Esophagus muscularis mucosa (tissue), 4 donors: ENCODE measurements at regions not wholly inside any gene's neighbourhood (a gene's known extent, or its start where the extent isn't known, plus 50 kb on each side); places are given as distances from the start of the nearest gene placed in this dataset.

ENCODE experiments used
- CTCF ChIP-seq, 3 experiments: fragments of 200-600 bp in 2 of 3; fragments of 450-650 bp in 1 of 3; sonication (generic) in 2 of 3; IDR thresholded peaks; one replicate each; pipeline ENCODE4 v1.5.1; 2017 to 2019; ENCODE audit warnings: antibody characterized with exemption in 3 of 3, mild to moderate bottlenecking in 2 of 3, moderate library complexity in 1 of 3
- EP300 ChIP-seq: sonication (generic); formaldehyde crosslinking; IDR thresholded peaks from one replicate; pipeline ENCODE4 v1.6.1; 2017; ENCODE audit warnings: antibody characterized with exemption
- POLR2AphosphoS5 ChIP-seq, 2 donors: sonication (generic); formaldehyde crosslinking; IDR thresholded peaks; one replicate each; pipeline ENCODE4 v1.6.1; 2017; ENCODE audit warnings: antibody characterized with exemption in 2 of 2

- TF ChIP-seq CTCF (IDR thresholded peaks at IDR 0.05) (no peak), EP300 (no peak), POLR2AphosphoS5 (IDR thresholded peaks at IDR 0.05) (no peak)
Observed at GRCh38 chr12:3972576-3972975, 99.4 kb upstream of the PARP11 start.
